Stimulated activated effector memory CD8-positive, alpha-beta T cell treated with anti-CD3 and anti-CD28 coated beads, Interleukin-12 subunit alpha, Interleukin-12 subunit beta, amount 100 ng/mL, for 72 hours (primary cell): ENCODE measurements at regions not wholly inside any gene's neighbourhood (a gene's known extent, or its start where the extent isn't known, plus 50 kb on each side); places are given as distances from the start of the nearest gene placed in this dataset.
"Not testable (repeated sequence)": the region's sequence is repeated elsewhere in the genome, so short reads cannot be mapped to it uniquely, and the experiment has no call there.

Source experiments
- ATAC-seq: fragments of 150-1000 bp; cut with Tn5 transposase; 2 replicates; pipeline ENCODE4 v1.10.0; 2021
- DNase-seq, 2 donors: peaks; one replicate each; pipeline ENCODE4 v3.0.0; 2021 to 2022; ENCODE audit warnings: low spot score in 2 of 2
- H3K27ac Mint-ChIP-seq: one replicate; pipeline ENCODE4 v1.8.0; 2022; ENCODE audit warnings: mild to moderate bottlenecking, mixed read lengths
- H3K36me3 Mint-ChIP-seq: one replicate; pipeline ENCODE4 v1.8.0; 2022; ENCODE audit warnings: mild to moderate bottlenecking, mixed read lengths
- H3K4me1 Mint-ChIP-seq: one replicate; pipeline ENCODE4 v1.8.0; 2022; ENCODE audit warnings: mixed read lengths
- H3K4me3 Mint-ChIP-seq: one replicate; pipeline ENCODE4 v1.8.0; 2022; ENCODE audit warnings: mild to moderate bottlenecking, mixed read lengths
- H3K9me3 Mint-ChIP-seq: one replicate; pipeline ENCODE4 v1.8.0; 2022; ENCODE audit warnings: mixed read lengths

- Mint-ChIP-seq H3K27ac (no peak overlapping the region), H3K9me3 (peaks cover 3% of the 10 kb centered on the region), H3K4me1 (peaks cover 22% of the 10 kb centered on the region), H3K36me3 (no peaks in the 10 kb centered on the region), H3K4me3 (no peak overlapping the region)
- ATAC-seq (no peak), DNase-seq (peak in 1 of 2 donors; percentile 22)
Observed at GRCh38 chr5:148880197-148880596, 53.8 kb downstream of the ADRB2 start.

GRCh38 chr5:148880696-148881095 lies 54.3 kb downstream of the ADRB2 start:
- Mint-ChIP-seq H3K27ac (no peak overlapping the region), H3K36me3 (no peaks in the 10 kb centered on the region), H3K4me3 (no peak overlapping the region), H3K9me3 (peaks cover 5% of the 10 kb centered on the region), H3K4me1 (peaks cover 22% of the 10 kb centered on the region)
- no peak for ATAC-seq
- DNase-seq: peak in 1 of 2 donors; percentile 22

GRCh38 chr5:148882332-148882731 lies 55.9 kb downstream of the ADRB2 start:
- H3K4me1 Mint-ChIP-seq: peaks cover 33% of the 10 kb centered on the region
- no peak overlapping the region for H3K27ac Mint-ChIP-seq
- ATAC-seq (no peak), DNase-seq (peak in 1 of 2 donors; percentile 18)
- no peak overlapping the region for H3K4me3 Mint-ChIP-seq
- no peaks in the 10 kb centered on the region for H3K36me3 Mint-ChIP-seq
- H3K9me3 Mint-ChIP-seq: peaks cover 5% of the 10 kb centered on the region

GRCh38 chr5:148884339-148885020 lies 58.1 kb downstream of the ADRB2 start:
- Mint-ChIP-seq H3K4me3 (no peak overlapping the region), H3K27ac (peak overlapping the region; percentile 26), H3K9me3 (peaks cover 5% of the 10 kb centered on the region), H3K4me1 (peaks cover 46% of the 10 kb centered on the region), H3K36me3 (no peaks in the 10 kb centered on the region)
- ATAC-seq (no peak), DNase-seq (peak in 1 of 2 donors; percentile 18)

GRCh38 chr5:148887123-148887881 lies 60.9 kb downstream of the ADRB2 start:
- peaks cover 3% of the 10 kb centered on the region for H3K9me3 Mint-ChIP-seq
- ATAC-seq: peak; percentile 94
- H3K4me3 Mint-ChIP-seq: no peak overlapping the region
- H3K27ac Mint-ChIP-seq: no peak overlapping the region
- H3K4me1 Mint-ChIP-seq: peaks cover 32% of the 10 kb centered on the region
- no peaks in the 10 kb centered on the region for H3K36me3 Mint-ChIP-seq
- peak in 1 of 2 donors; percentile 28 for DNase-seq

- peak in 1 of 2 donors; percentile 8 for DNase-seq
- not testable (repeated sequence) for H3K36me3 Mint-ChIP-seq, ATAC-seq, H3K27ac Mint-ChIP-seq, H3K4me3 Mint-ChIP-seq
- H3K4me1 Mint-ChIP-seq: peaks cover 28% of the 10 kb centered on the region
- peaks cover 10% of the 10 kb centered on the region for H3K9me3 Mint-ChIP-seq
Observed at GRCh38 chr5:148889936-148890335, 63.5 kb downstream of the ADRB2 start.

GRCh38 chr5:148895441-148895840 lies 69.0 kb downstream of the ADRB2 start:
- not testable (repeated sequence) for H3K4me1 Mint-ChIP-seq, H3K36me3 Mint-ChIP-seq, ATAC-seq

GRCh38 chr5:148897842-148898241 lies 71.4 kb downstream of the ADRB2 start:
- DNase-seq: peak in 1 of 2 donors; percentile 35
- H3K4me3 Mint-ChIP-seq: no peak overlapping the region
- peaks cover 7% of the 10 kb centered on the region for H3K9me3 Mint-ChIP-seq
- no peaks in the 10 kb centered on the region for H3K36me3 Mint-ChIP-seq
- H3K4me1 Mint-ChIP-seq: no peaks in the 10 kb centered on the region
- ATAC-seq: no peak
- no peak overlapping the region for H3K27ac Mint-ChIP-seq

More at GRCh38 chr5:148895441-148895840, 69.0 kb downstream of the ADRB2 start:
- H3K27ac Mint-ChIP-seq, H3K4me3 Mint-ChIP-seq, DNase-seq, H3K9me3 Mint-ChIP-seq: not testable (repeated sequence)

GRCh38 chr5:148898413-148899075 lies 72.1 kb downstream of the ADRB2 start:
- ATAC-seq: no peak
- Mint-ChIP-seq H3K4me1 (no peaks in the 10 kb centered on the region), H3K27ac (no peak overlapping the region), H3K4me3 (no peak overlapping the region), H3K9me3 (peaks cover 7% of the 10 kb centered on the region), H3K36me3 (no peaks in the 10 kb centered on the region)
- DNase-seq: peak in 1 of 2 donors; percentile 8

GRCh38 chr5:148899993-148900392 lies 73.6 kb downstream of the ADRB2 start:
- H3K27ac Mint-ChIP-seq: no peak overlapping the region
- H3K36me3 Mint-ChIP-seq: no peaks in the 10 kb centered on the region
- DNase-seq (peak in 1 of 2 donors; percentile 20), ATAC-seq (no peak)
- no peak overlapping the region for H3K4me3 Mint-ChIP-seq
- H3K9me3 Mint-ChIP-seq: no peaks in the 10 kb centered on the region
- no peaks in the 10 kb centered on the region for H3K4me1 Mint-ChIP-seq

- DNase-seq (no peak), ATAC-seq (no peak)
- H3K36me3 Mint-ChIP-seq: no peaks in the 10 kb centered on the region
- H3K27ac Mint-ChIP-seq: no peak overlapping the region
- no peak overlapping the region for H3K4me3 Mint-ChIP-seq
- peaks cover 18% of the 10 kb centered on the region for H3K4me1 Mint-ChIP-seq
- no peaks in the 10 kb centered on the region for H3K9me3 Mint-ChIP-seq
Observed at GRCh38 chr5:148902478-148902877, 76.1 kb downstream of the ADRB2 start.

- DNase-seq (peak in 1 of 2 donors; percentile 23), ATAC-seq (no peak)
- Mint-ChIP-seq H3K4me3 (no peak overlapping the region), H3K9me3 (no peaks in the 10 kb centered on the region), H3K27ac (no peak overlapping the region), H3K36me3 (no peaks in the 10 kb centered on the region), H3K4me1 (peaks cover 19% of the 10 kb centered on the region)
Observed at GRCh38 chr5:148903587-148903986, 77.2 kb downstream of the ADRB2 start.

GRCh38 chr5:148904440-148904839 lies 78.0 kb downstream of the ADRB2 start:
- ATAC-seq (no peak), DNase-seq (no peak)
- no peak overlapping the region for H3K27ac Mint-ChIP-seq
- no peak overlapping the region for H3K4me3 Mint-ChIP-seq
- no peaks in the 10 kb centered on the region for H3K9me3 Mint-ChIP-seq
- H3K4me1 Mint-ChIP-seq: peaks cover 20% of the 10 kb centered on the region
- H3K36me3 Mint-ChIP-seq: no peaks in the 10 kb centered on the region

GRCh38 chr5:148905541-148905940 lies 79.1 kb downstream of the ADRB2 start:
- Mint-ChIP-seq H3K27ac (no peak overlapping the region), H3K36me3 (no peaks in the 10 kb centered on the region), H3K4me3 (no peak overlapping the region), H3K4me1 (peaks cover 31% of the 10 kb centered on the region), H3K9me3 (no peaks in the 10 kb centered on the region)
- ATAC-seq: no peak
- DNase-seq: no peak

- peak overlapping the region; percentile 27 for H3K27ac Mint-ChIP-seq
- DNase-seq (peak in 1 of 2 donors; percentile 40), ATAC-seq (peak; percentile 80)
- no peak overlapping the region for H3K4me3 Mint-ChIP-seq
- no peaks in the 10 kb centered on the region for H3K9me3 Mint-ChIP-seq
- H3K36me3 Mint-ChIP-seq: no peaks in the 10 kb centered on the region
- peaks cover 40% of the 10 kb centered on the region for H3K4me1 Mint-ChIP-seq
Observed at GRCh38 chr5:148906968-148907367, 80.6 kb downstream of the ADRB2 start.
